Smooth muscle cell (in vitro differentiated cells): ENCODE measurements at regions not wholly inside any gene's neighbourhood (a gene's known extent, or its start where the extent isn't known, plus 50 kb on each side); places are given as distances from the start of the nearest gene placed in this dataset.
"Not testable (repeated sequence)": the region's sequence is repeated elsewhere in the genome, so short reads cannot be mapped to it uniquely, and the experiment has no call there.

Experiments used
- DNase-seq: peaks from one replicate; lab custom pipeline; 2025; ENCODE audit not compliant: unreplicated experiment; lab: John Stamatoyannopoulos, UW
- H2AFZ ChIP-seq: fragments of 200-600 bp; sonication (generic); 2 replicates; pipeline ENCODE4 v1.6.0; 2016; ENCODE audit warnings: antibody characterized with exemption, low read depth, mild to moderate bottlenecking
- H3F3A ChIP-seq: fragments of 200-600 bp; sonication (generic); 2 replicates; pipeline ENCODE4 v1.6.0; 2017; ENCODE audit warnings: antibody characterized with exemption, low read depth
- H3K27ac ChIP-seq: fragments of 200-600 bp; sonication (generic); 2 replicates; pipeline ENCODE4 v1.5.1; 2016; ENCODE audit warnings: low read depth, mild to moderate bottlenecking
- H3K27me3 ChIP-seq: fragments of 200-600 bp; sonication (generic); 2 replicates; pipeline ENCODE4 v1.6.1; 2016; ENCODE audit warnings: low read depth, mild to moderate bottlenecking
- H3K36me3 ChIP-seq: fragments of 200-600 bp; sonication (generic); 2 replicates; pipeline ENCODE4 v1.5.1; 2016; ENCODE audit warnings: low read depth
- H3K4me1 ChIP-seq: fragments of 200-600 bp; sonication (generic); 2 replicates; pipeline ENCODE4 v1.5.1; 2016; ENCODE audit warnings: low read depth
- H3K4me2 ChIP-seq: fragments of 200-600 bp; sonication (generic); 2 replicates; pipeline ENCODE4 v1.6.0; 2016; ENCODE audit warnings: mild to moderate bottlenecking
- H3K4me3 ChIP-seq: fragments of 200-600 bp; sonication (generic); 2 replicates; pipeline ENCODE4 v1.5.1; 2016; ENCODE audit warnings: mild to moderate bottlenecking
- H3K79me2 ChIP-seq: fragments of 200-600 bp; sonication (generic); 2 replicates; pipeline ENCODE4 v1.6.0; 2016; ENCODE audit warnings: low read depth, mild to moderate bottlenecking
- H3K9ac ChIP-seq: fragments of 200-600 bp; sonication (generic); 2 replicates; pipeline ENCODE4 v1.6.0; 2016; ENCODE audit warnings: low read depth
- H3K9me3 ChIP-seq: fragments of 200-600 bp; sonication (generic); replicated peaks from 2 replicates; pipeline ENCODE4 v1.5.1; 2016; ENCODE audit warnings: low read depth
- H4K20me1 ChIP-seq: fragments of 200-600 bp; sonication (generic); 2 replicates; pipeline ENCODE4 v1.6.0; 2016; ENCODE audit warnings: low read depth
- CTCF ChIP-seq: fragments of 200-600 bp; sonication (generic); IDR thresholded peaks from 2 replicates; pipeline ENCODE4 v1.5.1; 2017; ENCODE audit warnings: borderline replicate concordance, mild to moderate bottlenecking, antibody characterized with exemption; ENCODE audit not compliant: insufficient read depth, poor library complexity, severe bottlenecking
- WGBS: methylation state at CpG from one replicate; pipeline ENCODE4 v1.1.7; 2016; ENCODE audit warnings: low lambda C conversion rate; 5-methylcytosine and 5-hydroxymethylcytosine counted together

GRCh38 chr7:34438436-34438835, 219.6 kb upstream of the NPSR1 start:
- WGBS = 88% methylated on average over 3 of the region's 3 CpGs
- Histone ChIP-seq H3K79me2 (no peaks in the 10 kb centered on the region), H3K36me3 (no peaks in the 10 kb centered on the region), H2AFZ (no peak overlapping the region), H3K4me3 (no peak overlapping the region), H3F3A (no peaks in the 10 kb centered on the region), H3K27me3 (peaks cover 4% of the 10 kb centered on the region), H3K9ac (no peak overlapping the region), H3K27ac (no peak overlapping the region), H3K4me1 (no peaks in the 10 kb centered on the region), H3K9me3 (no peaks in the 10 kb centered on the region), H4K20me1 (no peaks in the 10 kb centered on the region), H3K4me2 (no peak overlapping the region)
- DNase-seq = no peak
- TF ChIP-seq CTCF = no peak

GRCh38 chr7:34445653-34446052, 212.4 kb upstream of the NPSR1 start:
- WGBS = 84% methylated on average over 3 of the region's 3 CpGs

GRCh38 chr7:34448531-34448930, 209.5 kb upstream of the NPSR1 start:
- not testable (repeated sequence) for H3K4me3 ChIP-seq, H4K20me1 ChIP-seq, H3K36me3 ChIP-seq, DNase-seq, H3K9me3 ChIP-seq, H3F3A ChIP-seq, H2AFZ ChIP-seq, H3K79me2 ChIP-seq, H3K4me2 ChIP-seq, H3K9ac ChIP-seq, H3K27me3 ChIP-seq, H3K27ac ChIP-seq
- 78% methylated on average over 2 of the region's 2 CpGs for WGBS
- H3K4me1 ChIP-seq = peaks cover 13% of the 10 kb centered on the region

More at GRCh38 chr7:34445653-34446052, 212.4 kb upstream of the NPSR1 start:
- DNase-seq = no peak
- Histone ChIP-seq H3K27ac (no peak overlapping the region), H3K9ac (no peak overlapping the region), H2AFZ (no peak overlapping the region), H4K20me1 (no peaks in the 10 kb centered on the region), H3K4me1 (no peaks in the 10 kb centered on the region), H3K36me3 (no peaks in the 10 kb centered on the region), H3K27me3 (peaks cover 7% of the 10 kb centered on the region), H3K79me2 (no peaks in the 10 kb centered on the region), H3K4me3 (no peak overlapping the region), H3K9me3 (no peaks in the 10 kb centered on the region), H3K4me2 (no peak overlapping the region), H3F3A (no peaks in the 10 kb centered on the region)
- TF ChIP-seq CTCF = no peak

- no peak overlapping the region for H3K9ac ChIP-seq
- no peak overlapping the region for H3K27ac ChIP-seq
- H3K27me3 ChIP-seq = peaks cover 2% of the 10 kb centered on the region
- peaks cover 15% of the 10 kb centered on the region for H3K4me1 ChIP-seq
- no peak overlapping the region for H3K4me2 ChIP-seq
- no peak overlapping the region for H3K4me3 ChIP-seq
- no peaks in the 10 kb centered on the region for H4K20me1 ChIP-seq
- H3K36me3 ChIP-seq = no peaks in the 10 kb centered on the region
- no peak for DNase-seq
- peaks cover 7% of the 10 kb centered on the region for H3F3A ChIP-seq
- WGBS = 91% methylated on average over 1 of the region's 1 CpG
- H3K9me3 ChIP-seq = no peaks in the 10 kb centered on the region
- H2AFZ ChIP-seq = no peak overlapping the region
- no peak for TF ChIP-seq CTCF
- H3K79me2 ChIP-seq = no peaks in the 10 kb centered on the region
Measured at GRCh38 chr7:34449765-34450164, 208.3 kb upstream of the NPSR1 start.
